GM18519 (cell line): ENCODE measurements at regions not wholly inside any gene's neighbourhood (a gene's known extent, or its start where the extent isn't known, plus 50 kb on each side); places are given as distances from the start of the nearest gene placed in this dataset.
"Not testable (repeated sequence)": the region's sequence is repeated elsewhere in the genome, so short reads cannot be mapped to it uniquely, and the experiment has no call there.

Source experiments
- ATAC-seq: cut with Tn5 transposase; IDR thresholded peaks from one replicate; pipeline ENCODE4 v1.9.1; 2021; ENCODE audit warnings: mild to moderate bottlenecking, moderate library complexity; ENCODE audit not compliant: unreplicated experiment, low FRiP score

GRCh38 chr10:65581426-65582026, 1344.3 kb upstream of the LRRTM3 start:
- no peak for ATAC-seq

- no peak for ATAC-seq
Measured at GRCh38 chr10:65602182-65602865, 1323.5 kb upstream of the LRRTM3 start.

GRCh38 chr10:65611592-65611991, 1314.2 kb upstream of the LRRTM3 start:
- ATAC-seq = no peak

- no peak for ATAC-seq
Measured at GRCh38 chr10:65614956-65615565, 1310.8 kb upstream of the LRRTM3 start.

DNA sequence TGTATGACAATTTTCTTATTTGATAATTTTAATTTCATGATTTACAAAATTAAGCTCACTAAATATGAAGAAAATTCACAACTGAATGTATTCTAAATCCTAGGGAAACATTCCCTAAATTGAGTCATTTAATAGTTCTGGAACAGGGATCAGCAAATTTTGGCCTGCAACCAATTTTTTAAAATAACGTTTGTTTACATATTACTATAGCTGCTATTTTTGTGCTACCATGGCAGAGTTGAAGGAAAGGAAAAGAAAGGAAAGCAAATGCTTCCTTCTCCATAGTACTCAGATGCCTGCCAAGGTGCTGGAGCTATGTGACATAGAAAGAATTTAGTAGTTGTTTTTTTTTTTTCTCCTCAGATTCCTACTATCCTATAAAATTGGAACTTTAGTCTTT, 1307.7 kb upstream of the LRRTM3 start:
- no peak for ATAC-seq

DNA sequence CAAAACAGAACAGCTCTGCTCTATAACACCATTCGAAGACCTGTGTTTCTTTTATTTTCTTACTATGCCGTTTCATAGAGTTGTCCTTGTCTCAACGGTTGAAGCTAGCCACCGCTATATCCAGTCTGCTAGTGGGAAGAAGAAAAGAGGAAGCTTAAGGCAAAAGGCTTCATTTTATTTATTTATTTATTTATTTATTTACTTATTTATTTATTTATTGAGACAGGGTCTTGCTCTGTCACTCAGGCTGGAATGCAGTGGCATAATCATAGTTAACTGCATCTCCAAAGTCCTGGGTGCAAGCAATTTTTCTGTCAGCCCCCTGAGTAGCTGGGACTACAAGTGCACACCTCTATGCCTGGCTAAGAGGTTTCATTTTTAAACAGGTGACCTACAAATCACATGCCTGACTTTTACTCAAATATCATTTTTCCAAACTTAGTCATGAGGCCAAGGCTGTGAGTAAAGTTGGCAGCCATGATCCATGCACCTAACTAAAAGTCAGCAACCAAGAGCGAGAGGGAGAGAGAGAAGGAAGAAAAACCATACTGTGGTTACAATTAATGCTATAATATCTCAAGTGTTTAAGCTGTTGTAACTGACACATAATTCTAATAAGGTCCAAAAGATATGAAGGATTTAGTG, 1305.3 kb upstream of the LRRTM3 start:
- no peak for ATAC-seq

GRCh38 chr10:65622608-65623007, 1303.2 kb upstream of the LRRTM3 start:
- ATAC-seq = no peak

DNA sequence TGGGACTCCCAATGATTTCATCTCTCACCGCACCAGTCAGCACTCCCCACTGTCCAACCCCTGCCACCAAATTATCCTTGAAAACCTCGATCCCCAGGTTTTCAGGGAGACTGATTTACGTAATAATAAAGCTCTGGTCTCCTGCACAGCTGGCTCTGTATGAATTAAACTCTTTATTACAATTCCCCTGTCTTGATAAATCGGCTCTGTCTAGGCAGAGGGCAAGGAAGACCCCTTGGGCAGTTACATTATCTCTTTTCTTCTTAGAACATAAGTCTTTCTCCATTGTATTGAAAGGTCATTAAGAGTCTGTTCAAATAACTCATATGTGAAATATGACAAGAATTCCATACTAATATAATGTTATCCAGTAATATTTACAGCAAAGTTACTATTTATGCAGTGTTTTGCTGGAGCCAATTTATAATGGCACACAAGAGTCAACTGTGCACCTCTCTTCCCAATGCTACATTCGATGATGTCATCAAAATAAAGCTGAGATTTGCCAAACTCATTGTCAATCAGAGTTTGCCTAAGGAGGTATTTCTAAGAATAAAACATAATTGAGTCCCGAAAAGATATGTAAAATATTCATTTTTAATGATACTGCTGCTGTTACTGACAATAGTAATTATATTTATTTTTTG, 1297.2 kb upstream of the LRRTM3 start:
- ATAC-seq = no peak

GRCh38 chr10:65660006-65660405, 1265.8 kb upstream of the LRRTM3 start:
- no peak for ATAC-seq

GRCh38 chr10:65670087-65670486, 1255.7 kb upstream of the LRRTM3 start:
- no peak for ATAC-seq

- ATAC-seq = not testable (repeated sequence)
Measured at GRCh38 chr10:65670596-65670995, 1255.2 kb upstream of the LRRTM3 start.

- ATAC-seq = no peak
Measured at GRCh38 chr10:65675236-65675635, 1250.6 kb upstream of the LRRTM3 start.

- ATAC-seq = no peak
Measured at GRCh38 chr10:65684896-65685295, 1240.9 kb upstream of the LRRTM3 start.

DNA sequence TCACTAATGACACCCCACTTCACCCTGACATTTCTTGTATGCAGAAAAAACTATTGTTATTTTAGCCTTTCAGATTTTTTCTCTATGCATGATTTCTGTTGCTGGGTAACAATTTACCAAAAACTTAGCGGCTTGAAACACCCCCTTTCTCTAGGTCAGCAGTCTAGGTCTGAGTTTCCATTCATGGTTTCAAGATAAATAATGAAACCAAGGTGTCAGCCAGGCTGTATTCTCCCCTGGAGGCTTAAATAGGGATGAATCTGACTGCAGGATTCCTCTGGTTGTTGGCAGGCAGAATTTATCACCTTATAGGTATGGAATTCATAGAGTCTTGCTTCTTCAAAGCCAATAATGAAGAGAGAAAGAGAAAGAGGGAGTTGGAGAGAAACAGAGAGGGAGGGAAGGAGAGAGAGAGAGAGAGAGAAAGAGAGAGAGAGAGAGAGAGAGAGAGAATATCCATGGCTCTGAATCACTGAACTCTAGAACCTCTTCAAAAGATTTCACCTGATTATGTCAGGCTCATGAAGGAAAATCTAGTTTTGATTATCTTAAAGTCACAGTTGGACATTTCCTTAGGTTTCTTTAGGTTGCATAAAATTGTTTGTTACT, 1224.6 kb upstream of the LRRTM3 start:
- no peak for ATAC-seq

DNA sequence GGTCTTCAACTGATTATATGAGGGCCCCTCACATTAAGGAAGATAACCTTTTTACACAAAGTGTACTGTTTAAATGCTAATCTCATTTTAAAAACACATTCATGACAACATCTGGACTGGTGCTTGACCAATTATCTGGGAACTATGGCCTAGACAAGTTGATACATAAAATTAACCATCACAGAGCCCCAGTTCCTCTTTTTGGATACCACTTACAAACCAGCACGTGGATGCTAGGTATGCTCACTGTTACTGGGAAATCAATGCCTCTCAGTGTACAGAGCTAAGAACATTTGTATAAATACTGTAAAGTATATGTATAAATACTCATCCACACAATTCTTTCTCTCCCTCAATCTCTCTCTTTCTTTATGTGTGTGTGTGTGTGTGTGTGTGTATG, 1217.8 kb upstream of the LRRTM3 start:
- no peak for ATAC-seq

DNA sequence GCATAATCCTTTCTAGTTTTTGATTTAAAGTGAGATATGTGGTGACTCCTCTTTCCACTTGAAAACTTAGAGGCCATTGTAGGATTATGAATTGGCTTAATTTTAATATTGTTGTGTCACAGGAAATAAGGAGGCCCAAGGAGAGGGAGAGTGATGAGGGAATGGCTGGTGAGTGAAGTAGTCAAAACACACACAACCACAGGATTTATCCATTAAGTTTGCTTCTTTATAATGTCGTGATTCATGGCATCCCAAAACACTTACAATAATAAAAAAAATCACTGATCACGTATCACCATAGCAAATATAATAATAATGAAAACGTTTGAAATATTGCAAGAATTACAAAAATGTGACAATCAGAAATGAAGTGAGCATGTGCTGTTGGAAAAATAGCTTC, 1215.5 kb upstream of the LRRTM3 start:
- no peak for ATAC-seq

DNA sequence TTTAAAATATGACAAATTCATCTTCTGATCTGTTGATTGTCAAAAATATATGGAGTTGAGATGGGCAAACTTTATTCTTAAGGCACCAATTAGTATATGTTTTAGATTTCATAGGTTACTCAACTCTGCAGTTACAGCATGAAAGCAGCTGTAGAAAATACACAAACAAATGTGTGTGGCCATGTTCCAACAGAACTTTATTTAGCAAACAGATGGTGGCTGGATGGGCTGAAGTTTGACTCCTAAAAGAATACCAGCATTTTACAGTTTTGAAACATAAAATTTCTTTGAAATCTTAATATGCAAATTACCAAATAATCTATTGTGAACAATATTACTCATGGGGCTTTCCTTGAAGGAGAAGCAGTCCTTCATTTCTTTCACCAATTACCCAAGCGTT, 1206.0 kb upstream of the LRRTM3 start:
- ATAC-seq = no peak

DNA sequence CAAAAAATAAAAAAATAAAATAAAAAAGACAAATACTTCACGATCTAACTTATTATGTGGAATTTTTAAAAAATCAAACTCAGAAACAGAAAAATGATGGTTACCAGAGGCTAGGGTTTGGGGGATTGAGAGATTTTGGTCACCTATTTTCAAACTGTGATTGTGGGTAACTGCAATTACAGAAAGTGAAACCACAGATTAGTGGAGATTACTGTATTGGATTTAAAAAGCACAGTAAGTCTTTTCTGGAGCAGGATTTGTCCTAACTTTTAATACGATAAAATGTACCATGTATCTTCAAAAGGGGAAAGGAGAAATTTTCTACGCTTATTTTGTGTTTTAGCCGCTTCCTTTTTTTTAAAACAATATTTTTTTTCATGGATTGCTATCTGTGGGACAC, 1204.9 kb upstream of the LRRTM3 start:
- no peak for ATAC-seq

DNA sequence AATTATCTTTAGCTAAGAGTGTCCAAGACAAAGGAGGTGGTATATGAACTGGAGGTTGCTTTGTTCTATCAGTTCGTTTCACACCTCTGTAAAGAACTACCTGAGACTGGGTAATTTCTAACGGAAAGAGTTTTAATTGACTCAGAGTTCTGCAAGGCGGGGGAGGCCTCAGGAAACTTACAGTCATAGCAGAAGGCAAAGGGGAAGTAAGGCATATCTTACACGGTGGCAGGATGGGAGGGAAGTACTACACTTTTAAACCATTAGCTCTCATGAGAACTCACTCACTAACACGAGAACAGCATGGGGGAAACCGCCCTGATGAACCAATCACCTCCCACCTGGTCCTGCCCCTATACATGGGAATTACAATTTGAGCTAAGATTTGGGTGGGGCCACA, 1202.3 kb upstream of the LRRTM3 start:
- no peak for ATAC-seq

GRCh38 chr10:65735382-65735781, 1190.5 kb upstream of the LRRTM3 start:
- no peak for ATAC-seq

DNA sequence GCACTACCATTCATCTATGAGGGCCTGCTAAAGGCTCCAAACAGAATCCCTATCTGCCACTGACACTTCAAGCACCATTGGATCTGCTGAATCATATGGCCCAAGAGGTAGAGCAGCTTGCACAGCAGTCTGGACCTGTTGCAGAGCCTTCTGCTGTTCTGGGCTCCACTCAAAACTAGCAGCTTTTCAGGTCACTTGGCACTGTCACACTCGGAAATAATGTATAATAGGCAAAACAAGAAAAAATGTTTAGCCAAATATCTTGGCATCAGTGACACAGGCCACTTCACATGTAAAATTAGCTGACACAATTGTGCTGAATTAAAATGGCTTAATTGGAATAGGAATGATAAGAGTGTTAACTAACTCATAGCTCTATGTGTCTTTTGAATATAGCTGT, 1182.9 kb upstream of the LRRTM3 start:
- no peak for ATAC-seq
